GM12874 (cell line): ENCODE measurements at regions not wholly inside any gene's neighbourhood (a gene's known extent, or its start where the extent isn't known, plus 50 kb on each side); places are given as distances from the start of the nearest gene placed in this dataset.

Source experiments
- TF ChIP-seq, protein P1 (sequence below): IDR thresholded peaks from 2 replicates; pipeline ENCODE4 v1.5.1; 2011; ENCODE audit warnings: low read depth, mild to moderate bottlenecking, control low read depth, low read length, moderate library complexity; ENCODE audit not compliant: insufficient read depth

- TF ChIP-seq, protein P1, sequence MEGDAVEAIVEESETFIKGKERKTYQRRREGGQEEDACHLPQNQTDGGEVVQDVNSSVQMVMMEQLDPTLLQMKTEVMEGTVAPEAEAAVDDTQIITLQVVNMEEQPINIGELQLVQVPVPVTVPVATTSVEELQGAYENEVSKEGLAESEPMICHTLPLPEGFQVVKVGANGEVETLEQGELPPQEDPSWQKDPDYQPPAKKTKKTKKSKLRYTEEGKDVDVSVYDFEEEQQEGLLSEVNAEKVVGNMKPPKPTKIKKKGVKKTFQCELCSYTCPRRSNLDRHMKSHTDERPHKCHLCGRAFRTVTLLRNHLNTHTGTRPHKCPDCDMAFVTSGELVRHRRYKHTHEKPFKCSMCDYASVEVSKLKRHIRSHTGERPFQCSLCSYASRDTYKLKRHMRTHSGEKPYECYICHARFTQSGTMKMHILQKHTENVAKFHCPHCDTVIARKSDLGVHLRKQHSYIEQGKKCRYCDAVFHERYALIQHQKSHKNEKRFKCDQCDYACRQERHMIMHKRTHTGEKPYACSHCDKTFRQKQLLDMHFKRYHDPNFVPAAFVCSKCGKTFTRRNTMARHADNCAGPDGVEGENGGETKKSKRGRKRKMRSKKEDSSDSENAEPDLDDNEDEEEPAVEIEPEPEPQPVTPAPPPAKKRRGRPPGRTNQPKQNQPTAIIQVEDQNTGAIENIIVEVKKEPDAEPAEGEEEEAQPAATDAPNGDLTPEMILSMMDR: no peak
Measured at GRCh38 chr11:127230392-127230791, 229.8 kb upstream of the KIRREL3 start.

DNA sequence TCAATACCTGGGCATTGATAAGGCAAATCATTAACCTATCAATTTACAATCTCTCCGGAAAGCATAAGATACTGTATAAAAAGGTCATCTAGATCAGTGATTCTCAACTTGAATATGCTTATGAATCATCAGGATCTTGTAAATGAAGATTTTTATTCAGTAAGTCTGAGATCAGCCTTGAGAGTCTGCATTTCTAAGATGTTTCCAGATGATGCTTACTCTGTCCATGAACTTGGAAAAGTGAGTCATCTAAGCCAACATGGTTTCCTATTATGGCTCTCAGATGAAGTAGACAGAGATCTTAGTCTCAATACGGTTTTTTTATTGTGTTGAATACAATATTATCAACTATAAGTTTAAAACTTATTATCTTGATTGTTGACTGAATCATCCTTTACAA is 226.4 kb upstream of the KIRREL3 start:
- TF ChIP-seq, protein P1: no peak

DNA sequence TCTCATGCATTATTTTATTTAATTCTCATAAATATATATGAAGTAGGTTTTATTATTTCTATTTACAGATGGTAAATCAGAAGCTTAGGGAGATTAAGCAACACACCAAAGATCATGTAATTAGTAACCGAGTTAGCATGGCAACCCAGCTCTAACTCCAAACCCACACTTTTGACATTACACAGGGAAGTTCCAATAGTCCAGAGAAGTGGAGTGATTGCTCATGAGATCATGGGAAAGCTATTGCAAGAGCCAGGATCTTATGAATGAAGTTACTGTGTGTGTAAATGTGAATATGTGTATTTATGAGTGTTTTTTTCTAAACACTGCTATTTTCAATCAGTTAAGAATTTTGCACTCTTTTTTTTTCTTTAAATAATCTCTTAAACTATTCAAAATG is 225.8 kb upstream of the KIRREL3 start:
- TF ChIP-seq, protein P1: no peak

DNA sequence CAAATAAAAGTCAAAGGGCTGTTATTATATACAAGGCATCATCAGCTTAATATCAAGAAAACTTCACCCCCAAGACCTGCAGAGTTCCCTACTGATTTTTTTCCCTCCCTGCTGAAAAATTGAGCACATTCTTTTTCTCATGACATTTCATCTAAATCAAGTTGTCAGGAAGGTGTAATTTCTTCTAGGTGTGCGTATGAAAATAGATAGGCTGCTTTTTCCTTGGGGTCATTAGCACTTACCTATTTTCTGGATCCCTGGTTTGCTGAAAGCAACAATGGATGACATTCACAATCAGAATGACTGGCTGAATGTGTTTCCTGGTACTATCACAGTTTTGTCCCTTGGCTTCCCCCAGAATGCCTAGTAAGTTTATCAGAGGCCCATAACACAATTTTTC is 225.0 kb upstream of the KIRREL3 start:
- TF ChIP-seq, protein P1: no peak

GRCh38 chr11:127224276-127224675 is 223.7 kb upstream of the KIRREL3 start:
- TF ChIP-seq, protein P1: no peak

DNA sequence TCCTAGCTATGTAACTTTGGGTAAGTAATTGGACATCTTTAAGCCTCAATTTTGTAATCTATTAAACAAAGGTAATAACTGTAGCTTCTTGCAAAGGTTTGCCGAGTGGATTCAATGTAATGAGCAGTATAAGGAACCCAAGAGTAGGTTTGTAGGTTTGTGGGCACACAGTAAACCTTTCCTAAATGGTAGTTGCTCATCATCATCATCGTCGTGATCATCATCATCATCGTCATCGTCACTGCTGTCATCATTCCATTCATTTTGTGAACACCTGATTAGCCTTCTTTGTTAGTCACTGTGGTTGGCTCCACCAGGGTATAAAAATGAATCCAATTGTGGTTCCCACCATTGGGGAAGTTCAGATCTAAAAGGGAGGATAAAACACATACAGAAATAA is 223.1 kb upstream of the KIRREL3 start:
- TF ChIP-seq, protein P1: no peak

DNA sequence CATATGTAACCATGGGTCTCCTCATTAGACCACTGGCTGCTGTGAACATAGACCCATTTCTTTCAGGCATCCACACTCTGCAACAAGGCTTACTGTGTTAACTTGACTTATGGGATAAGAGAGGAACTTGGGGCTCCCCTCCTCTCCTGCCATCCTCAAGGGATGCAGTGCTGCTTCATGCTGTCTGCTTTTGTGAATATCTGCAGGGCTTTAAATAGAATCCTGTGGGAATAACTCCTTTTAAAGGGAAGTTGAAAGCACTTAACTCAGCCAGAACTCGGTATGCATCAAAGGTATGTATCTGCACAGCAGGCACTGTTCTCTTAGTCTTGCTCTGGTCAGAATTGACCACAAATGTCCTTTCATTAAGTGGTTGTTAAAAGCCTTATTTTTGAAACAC is 222.5 kb upstream of the KIRREL3 start:
- TF ChIP-seq, protein P1: no peak

- TF ChIP-seq, protein P1: no peak
Measured at GRCh38 chr11:127219704-127220103, 219.1 kb upstream of the KIRREL3 start.
